Astrocyte of the cerebellum (primary cell): ENCODE measurements at regions not wholly inside any gene's neighbourhood (a gene's known extent, or its start where the extent isn't known, plus 50 kb on each side); places are given as distances from the start of the nearest gene placed in this dataset.

Experiments used
- DNase-seq: peaks from one replicate; pipeline ENCODE4 v3.0.0-alpha.2; 2011; ENCODE audit warnings: low read depth
- H3K4me3 ChIP-seq: 2 replicates; pipeline ENCODE4 v1.5.1; 2011; ENCODE audit warnings: mild to moderate bottlenecking, low read depth, low read length, moderate library complexity
- in situ Hi-C: cut with HindIII; loops from 2 replicates; pipeline ENCODE4 v1.10.0; 2017; ENCODE audit warnings: low sequenced_read_pairs
- TF ChIP-seq, protein P1 (sequence below): IDR thresholded peaks from 2 replicates; pipeline ENCODE4 v1.5.1; 2012; ENCODE audit warnings: low read length, low read depth, moderate library complexity, mild to moderate bottlenecking; ENCODE audit errors: missing control alignments

DNA sequence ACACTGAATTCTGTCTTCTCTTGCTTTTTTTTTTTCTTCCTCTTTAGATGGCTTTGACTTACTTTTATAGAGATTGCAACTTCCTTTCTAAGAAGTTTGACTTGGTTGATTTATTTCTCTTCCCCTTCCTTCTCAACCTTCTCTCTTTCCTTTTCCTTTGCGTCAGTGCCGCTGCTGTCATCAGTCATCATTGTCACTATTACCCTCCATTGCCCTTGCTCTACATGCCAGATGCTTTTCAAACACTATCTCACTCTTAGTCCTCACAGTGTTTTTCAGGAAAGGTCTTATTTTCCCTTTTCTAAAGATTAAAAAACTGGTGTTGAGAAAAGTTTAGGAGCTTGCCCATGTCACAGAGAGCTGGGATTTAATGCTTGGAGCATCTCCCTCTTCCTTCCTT, 74.7 kb upstream of the C11orf87 start:
- no peak for DNase-seq
- H3K4me3 ChIP-seq, result no peak overlapping the region
- in situ Hi-C loops, result no loop called here
- TF ChIP-seq, protein P1, sequence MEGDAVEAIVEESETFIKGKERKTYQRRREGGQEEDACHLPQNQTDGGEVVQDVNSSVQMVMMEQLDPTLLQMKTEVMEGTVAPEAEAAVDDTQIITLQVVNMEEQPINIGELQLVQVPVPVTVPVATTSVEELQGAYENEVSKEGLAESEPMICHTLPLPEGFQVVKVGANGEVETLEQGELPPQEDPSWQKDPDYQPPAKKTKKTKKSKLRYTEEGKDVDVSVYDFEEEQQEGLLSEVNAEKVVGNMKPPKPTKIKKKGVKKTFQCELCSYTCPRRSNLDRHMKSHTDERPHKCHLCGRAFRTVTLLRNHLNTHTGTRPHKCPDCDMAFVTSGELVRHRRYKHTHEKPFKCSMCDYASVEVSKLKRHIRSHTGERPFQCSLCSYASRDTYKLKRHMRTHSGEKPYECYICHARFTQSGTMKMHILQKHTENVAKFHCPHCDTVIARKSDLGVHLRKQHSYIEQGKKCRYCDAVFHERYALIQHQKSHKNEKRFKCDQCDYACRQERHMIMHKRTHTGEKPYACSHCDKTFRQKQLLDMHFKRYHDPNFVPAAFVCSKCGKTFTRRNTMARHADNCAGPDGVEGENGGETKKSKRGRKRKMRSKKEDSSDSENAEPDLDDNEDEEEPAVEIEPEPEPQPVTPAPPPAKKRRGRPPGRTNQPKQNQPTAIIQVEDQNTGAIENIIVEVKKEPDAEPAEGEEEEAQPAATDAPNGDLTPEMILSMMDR, result no peak

DNA sequence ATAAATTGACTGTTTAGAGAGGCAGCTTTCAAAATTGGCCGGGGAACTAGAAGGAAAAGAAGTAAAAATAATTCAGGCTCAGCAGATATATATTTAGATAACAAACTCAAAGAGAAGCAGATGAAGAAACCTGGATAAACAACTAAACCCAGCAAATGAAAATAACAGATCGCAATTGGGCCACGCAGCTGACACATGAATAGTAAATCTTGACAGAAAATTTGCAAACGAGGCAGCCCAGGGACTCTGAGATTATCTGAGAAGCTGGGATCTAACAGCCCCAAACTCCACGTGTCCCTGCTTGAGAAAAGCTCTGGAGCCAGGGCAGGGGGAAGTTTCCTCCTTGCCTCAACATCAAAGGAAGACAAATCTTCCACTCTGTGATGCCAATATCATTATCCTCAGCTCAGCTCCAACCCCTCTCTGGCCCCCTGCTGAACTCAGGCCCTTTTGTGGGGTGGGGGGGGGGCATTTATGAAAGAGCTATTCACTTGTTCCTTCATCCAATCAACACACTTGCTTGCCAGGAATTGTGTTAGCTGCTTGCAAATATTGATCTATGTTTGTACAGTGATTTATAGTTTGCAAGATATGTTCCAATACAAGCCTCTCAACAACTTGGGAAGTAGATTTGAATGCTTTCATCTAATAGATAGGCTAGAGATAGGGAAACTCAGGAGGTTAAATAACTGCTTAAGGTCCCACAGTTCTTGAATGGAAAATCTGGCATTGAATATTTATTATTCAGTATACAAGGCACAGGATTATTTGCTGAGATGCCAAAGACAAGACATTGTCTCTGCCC, 72.5 kb upstream of the C11orf87 start:
- DNase-seq, result no peak
- no peak overlapping the region for H3K4me3 ChIP-seq
- TF ChIP-seq, protein P1, result no peak
- in situ Hi-C loops, result no loop called here

GRCh38 chr11:109350091-109350490, 71.9 kb upstream of the C11orf87 start:
- H3K4me3 ChIP-seq, result no peak overlapping the region
- no peak for DNase-seq
- TF ChIP-seq, protein P1, result no peak
- in situ Hi-C loops, result no loop called here

DNA sequence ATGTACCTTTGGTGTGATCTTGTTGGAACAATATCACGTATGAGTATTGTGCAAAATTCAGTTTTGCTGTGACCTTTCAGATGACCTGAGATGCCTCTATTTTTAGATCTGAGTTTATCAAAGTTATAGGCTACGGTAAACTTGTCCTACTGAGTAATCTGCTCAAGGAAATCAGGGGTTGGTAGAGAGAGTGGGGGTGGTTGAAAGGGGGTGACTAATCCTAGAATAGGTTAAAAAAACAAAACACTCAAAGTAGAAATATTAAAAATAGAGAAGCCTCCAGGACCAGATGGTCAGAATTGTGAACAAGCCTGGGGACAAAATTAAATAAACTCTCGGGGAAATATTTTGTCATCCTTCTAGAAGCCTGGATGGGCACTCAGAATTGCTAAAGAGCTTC, 59.9 kb upstream of the C11orf87 start:
- no peak for DNase-seq
- H3K4me3 ChIP-seq, result no peak overlapping the region
- in situ Hi-C loops, result no loop called here
- TF ChIP-seq, protein P1, result no peak

DNA sequence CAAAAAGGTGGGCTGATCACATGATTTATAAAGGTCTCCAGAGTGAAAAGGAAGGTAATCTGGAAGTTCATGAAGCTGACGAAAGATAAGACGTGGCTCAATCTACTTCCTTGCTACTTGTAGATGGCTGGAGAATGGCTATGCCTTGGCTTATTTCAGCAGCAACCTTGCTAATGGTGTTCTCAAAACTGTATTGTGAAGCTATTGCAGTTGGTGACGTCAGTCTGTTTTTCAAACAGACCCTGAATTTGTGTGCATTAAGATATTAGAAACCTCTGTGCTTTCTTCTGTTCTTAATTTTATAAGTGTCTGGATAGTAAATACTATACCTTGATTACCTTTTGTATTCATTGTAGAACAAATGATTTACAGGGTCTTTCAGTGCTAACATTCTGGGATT, 58.3 kb upstream of the C11orf87 start:
- DNase-seq, result no peak
- in situ Hi-C loops, result no loop called here
- TF ChIP-seq, protein P1, result no peak
- H3K4me3 ChIP-seq, result no peak overlapping the region

- TF ChIP-seq, protein P1, result no peak
- DNase-seq, result no peak
- in situ Hi-C loops, result no loop called here
- H3K4me3 ChIP-seq, result no peak overlapping the region
Measured at GRCh38 chr11:109364851-109365250, 57.1 kb upstream of the C11orf87 start.
